Esophagus muscularis mucosa (tissue), 3 donors: ENCODE measurements at regions not wholly inside any gene's neighbourhood (a gene's known extent, or its start where the extent isn't known, plus 50 kb on each side); places are given as distances from the start of the nearest gene placed in this dataset.

Experiments used
- EP300 ChIP-seq: sonication (generic); formaldehyde crosslinking; IDR thresholded peaks from one replicate; pipeline ENCODE4 v1.6.1; 2017; ENCODE audit warnings: antibody characterized with exemption
- TF ChIP-seq, protein P1 (sequence below), 3 experiments: fragments of 200-600 bp in 2 of 3; fragments of 450-650 bp in 1 of 3; sonication (generic) in 2 of 3; IDR thresholded peaks; one replicate each; pipeline ENCODE4 v1.5.1; 2017 to 2019; ENCODE audit warnings: antibody characterized with exemption in 3 of 3, mild to moderate bottlenecking in 2 of 3, moderate library complexity in 1 of 3

DNA sequence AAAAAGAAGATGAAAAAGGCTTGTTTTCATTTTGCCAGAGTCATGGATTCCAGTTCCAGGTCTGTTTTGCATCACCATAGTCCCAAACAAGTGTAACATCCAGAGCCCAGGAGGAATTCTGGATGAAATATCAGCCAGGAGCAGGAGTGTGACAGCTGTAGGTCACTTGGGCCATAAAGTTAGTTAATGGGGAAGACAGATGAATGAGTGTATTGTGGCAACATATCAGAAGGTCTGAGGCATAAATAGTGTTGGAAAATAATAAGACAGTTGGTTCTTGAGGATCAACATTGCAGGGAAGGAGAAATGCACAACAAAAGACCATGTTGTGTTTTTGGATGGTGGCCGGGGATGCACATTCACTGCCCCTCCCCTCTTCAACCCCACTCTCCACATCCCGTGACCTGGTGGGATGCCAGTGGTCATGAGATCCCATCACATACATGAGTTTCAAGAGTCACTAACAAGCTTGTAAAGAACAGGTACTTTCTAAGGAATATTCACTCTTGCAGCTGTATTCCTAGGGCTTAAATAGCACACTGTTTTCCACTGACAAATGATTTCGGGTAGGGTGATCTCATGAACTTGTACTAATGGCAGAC, 83.1 kb upstream of the IGFBP7 start:
- TF ChIP-seq, protein P1, sequence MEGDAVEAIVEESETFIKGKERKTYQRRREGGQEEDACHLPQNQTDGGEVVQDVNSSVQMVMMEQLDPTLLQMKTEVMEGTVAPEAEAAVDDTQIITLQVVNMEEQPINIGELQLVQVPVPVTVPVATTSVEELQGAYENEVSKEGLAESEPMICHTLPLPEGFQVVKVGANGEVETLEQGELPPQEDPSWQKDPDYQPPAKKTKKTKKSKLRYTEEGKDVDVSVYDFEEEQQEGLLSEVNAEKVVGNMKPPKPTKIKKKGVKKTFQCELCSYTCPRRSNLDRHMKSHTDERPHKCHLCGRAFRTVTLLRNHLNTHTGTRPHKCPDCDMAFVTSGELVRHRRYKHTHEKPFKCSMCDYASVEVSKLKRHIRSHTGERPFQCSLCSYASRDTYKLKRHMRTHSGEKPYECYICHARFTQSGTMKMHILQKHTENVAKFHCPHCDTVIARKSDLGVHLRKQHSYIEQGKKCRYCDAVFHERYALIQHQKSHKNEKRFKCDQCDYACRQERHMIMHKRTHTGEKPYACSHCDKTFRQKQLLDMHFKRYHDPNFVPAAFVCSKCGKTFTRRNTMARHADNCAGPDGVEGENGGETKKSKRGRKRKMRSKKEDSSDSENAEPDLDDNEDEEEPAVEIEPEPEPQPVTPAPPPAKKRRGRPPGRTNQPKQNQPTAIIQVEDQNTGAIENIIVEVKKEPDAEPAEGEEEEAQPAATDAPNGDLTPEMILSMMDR (IDR thresholded peaks at IDR 0.05), result no peak
- no peak for TF ChIP-seq EP300
